HCT116 (cell line): ENCODE measurements at regions not wholly inside any gene's neighbourhood (a gene's known extent, or its start where the extent isn't known, plus 50 kb on each side); places are given as distances from the start of the nearest gene placed in this dataset.

Source experiments
- ATAC-seq: fragments of 200-7000 bp; cut with Tn5 transposase; 2 replicates; pipeline ENCODE4 v1.9.1; 2020; ENCODE audit warnings: mild to moderate bottlenecking, moderate library complexity
- BruUV-seq: library from RNA; stranded (reverse); fragments of 400-500 nt; replicated peaks from 2 replicates; lab custom pipeline; 2021; lab: Mats Ljungman, UMichigan
- CTCF ChIA-PET: fragments of 300-600 bp; sonication (Branson Sonifier 250); formaldehyde crosslinking; loops from one replicate; lab custom pipeline; 2021; ENCODE audit warnings: antibody characterized with exemption; lab: Charles Lee
- POLR2A ChIA-PET: fragments of 300-600, 350-600 bp; sonication (Branson Sonifier 250); formaldehyde crosslinking; loops from one replicate; lab custom pipeline; 2021; ENCODE audit warnings: antibody characterized with exemption; lab: Charles Lee
- RAD21 ChIA-PET, 2 experiments: fragments of 300-600 bp; sonication (Branson Sonifier 250); formaldehyde crosslinking; loops; one replicate each; lab custom pipeline; 2023; ENCODE audit warnings: low total read pairs in 2 of 2; ENCODE audit not compliant: uncharacterized antibody in 2 of 2, unreplicated experiment in 2 of 2, low non-redundant PET in 1 of 2; lab: Charles Lee
- DNase-seq: peaks from one replicate; pipeline ENCODE4 v3.0.0-alpha.2; 2010; ENCODE audit warnings: low read depth, low spot score
- H2AFZ ChIP-seq: fragments of 200-600 bp; shearing (Covaris generic), sonication (generic); 2 replicates; pipeline ENCODE4 v1.6.1; 2017; ENCODE audit warnings: low read depth, mixed run types, mixed read lengths, antibody characterized with exemption, low read length; ENCODE audit not compliant: poor library complexity, severe bottlenecking
- H3K27ac ChIP-seq: 2 replicates; pipeline ENCODE4 v1.5.1; 2012; ENCODE audit warnings: low read depth, low read length
- H3K27me3 ChIP-seq: fragments of 200-600 bp; sonication (generic); 2 replicates; pipeline ENCODE4 v1.6.1; 2016; ENCODE audit warnings: mixed run types, low read length, mixed read lengths; ENCODE audit not compliant: insufficient read depth
- H3K36me3 ChIP-seq, 2 experiments: fragments of 200-500 bp in 1 of 2; fragments of 200-600 bp in 1 of 2; sonication (Bioruptor generic) in 1 of 2; sonication (generic) in 1 of 2; 2 replicates each; pipeline versions ENCODE4 v1.5.1 to v1.6.1; 2014 to 2016; ENCODE audit warnings: low read length in 2 of 2, inconsistent platforms in 1 of 2, mixed read lengths in 1 of 2, mixed run types in 1 of 2; ENCODE audit not compliant: insufficient read depth in 2 of 2, control insufficient read depth in 1 of 2
- H3K4me1 ChIP-seq, 2 experiments: fragments of 200-600 bp in 1 of 2; sonication (generic) in 1 of 2; 2 replicates each; pipeline versions ENCODE4 v1.5.1 to v1.6.1; 2012 to 2017; ENCODE audit warnings: low read length in 2 of 2, inconsistent platforms in 1 of 2, mild to moderate bottlenecking in 1 of 2, mixed read lengths in 1 of 2, mixed run types in 1 of 2, moderate library complexity in 1 of 2; ENCODE audit not compliant: insufficient read depth in 2 of 2, control insufficient read depth in 1 of 2
- H3K4me2 ChIP-seq: fragments of 200-600 bp; sonication (generic); 2 replicates; pipeline ENCODE4 v1.6.1; 2017; ENCODE audit warnings: mixed run types, low read length, mixed read lengths
- H3K4me3 ChIP-seq, 2 experiments: fragments of 200-600 bp in 1 of 2; sonication (generic) in 1 of 2; replicated peaks in 1 of 2; 2 replicates each; pipeline ENCODE4 v1.5.1; 2011 to 2016; ENCODE audit warnings: low read length in 2 of 2, control low read depth in 1 of 2, low read depth in 1 of 2, mild to moderate bottlenecking in 1 of 2, mixed read lengths in 1 of 2, mixed run types in 1 of 2
- H3K79me2 ChIP-seq: fragments of 200-600 bp; sonication (generic); 2 replicates; pipeline ENCODE4 v1.6.1; 2017; ENCODE audit warnings: mild to moderate bottlenecking, mixed run types, low read length, moderate library complexity, mixed read lengths; ENCODE audit not compliant: insufficient read depth
- H3K9ac ChIP-seq: fragments of 200-600 bp; sonication (generic); 2 replicates; pipeline ENCODE4 v1.6.1; 2016; ENCODE audit warnings: low read length, mixed read lengths
- H3K9me2 ChIP-seq: fragments of 200-600 bp; sonication (generic), shearing (Covaris generic); 2 replicates; pipeline ENCODE4 v1.6.1; 2017; ENCODE audit warnings: mixed run types, mild to moderate bottlenecking, moderate library complexity; ENCODE audit not compliant: insufficient read depth
- H3K9me3 ChIP-seq, 2 experiments: fragments of 200-500 bp in 1 of 2; fragments of 200-600 bp in 1 of 2; sonication (Bioruptor generic) in 1 of 2; sonication (generic) in 1 of 2; 2 replicates each; pipeline ENCODE4 v1.6.1; 2014 to 2017; ENCODE audit warnings: low read length in 2 of 2, mixed read lengths in 2 of 2, inconsistent platforms in 1 of 2, low read depth in 1 of 2, mild to moderate bottlenecking in 1 of 2, mixed run types in 1 of 2, moderate library complexity in 1 of 2; ENCODE audit not compliant: control insufficient read depth in 1 of 2, insufficient read depth in 1 of 2
- H4K20me1 ChIP-seq: fragments of 200-600 bp; sonication (generic), shearing (Covaris generic); 2 replicates; pipeline ENCODE4 v1.6.1; 2017; ENCODE audit warnings: mixed run types, mild to moderate bottlenecking, moderate library complexity; ENCODE audit not compliant: insufficient read depth
- CBX3 ChIP-seq: IDR thresholded peaks from 2 replicates; pipeline ENCODE4 v1.6.1; 2012; ENCODE audit warnings: low read depth
- EZH2 ChIP-seq: fragments of 200-600 bp; sonication (generic); IDR thresholded peaks from 2 replicates; pipeline ENCODE4 v1.6.1; 2017; ENCODE audit warnings: antibody characterized with exemption, mixed run types
- FOSL1 ChIP-seq: IDR thresholded peaks from 2 replicates; pipeline ENCODE4 v1.6.1; 2012; ENCODE audit warnings: low read depth
- MAX ChIP-seq: IDR thresholded peaks from 2 replicates; pipeline ENCODE4 v1.6.1; 2012
- POLR2A ChIP-seq: IDR thresholded peaks from 2 replicates; pipeline ENCODE4 v1.7.0; 2011; ENCODE audit warnings: borderline replicate concordance; ENCODE audit not compliant: insufficient read depth, insufficient read length; ENCODE audit errors: extremely low read depth
- RAD21 ChIP-seq: IDR thresholded peaks from 2 replicates; pipeline ENCODE4 v1.6.1; 2012; ENCODE audit warnings: low read depth, mild to moderate bottlenecking
- SIN3A ChIP-seq: IDR thresholded peaks from 2 replicates; pipeline ENCODE4 v1.6.1; 2012; ENCODE audit warnings: low read depth
- SP1 ChIP-seq: IDR thresholded peaks from 2 replicates; pipeline ENCODE4 v1.6.1; 2012; ENCODE audit warnings: low read depth
- TCF7L2 ChIP-seq: IDR thresholded peaks from 2 replicates; pipeline ENCODE4 v1.7.0; 2011; ENCODE audit warnings: borderline replicate concordance, inconsistent platforms; ENCODE audit not compliant: insufficient read depth, insufficient read length; ENCODE audit errors: extremely low read depth
- YY1 ChIP-seq: IDR thresholded peaks from 2 replicates; pipeline ENCODE4 v1.6.1; 2011; ENCODE audit warnings: low read length, low read depth, moderate library complexity, mild to moderate bottlenecking; ENCODE audit not compliant: insufficient replicate concordance; ENCODE audit errors: extremely low read depth
- ZBTB33 ChIP-seq: IDR thresholded peaks from 2 replicates; pipeline ENCODE4 v1.6.1; 2011; ENCODE audit warnings: mild to moderate bottlenecking, low read length, moderate library complexity; ENCODE audit not compliant: insufficient replicate concordance; ENCODE audit errors: extremely low read depth
- ZFX ChIP-seq: fragments of 450-650 bp; IDR thresholded peaks from 2 replicates; pipeline ENCODE4 v1.6.1; 2017
- ZNF274 ChIP-seq: fragments of 200-500 bp; sonication (Bioruptor generic); IDR thresholded peaks from 2 replicates; pipeline ENCODE4 v1.6.1; 2014; ENCODE audit warnings: mild to moderate bottlenecking, low read depth, low read length, inconsistent platforms
- intact Hi-C: fragments of 100-400 bp; cut with micrococcal nuclease; formaldehyde crosslinking; loops from 2 replicates; pipeline ENCODE4 v1.10.0; 2022
- TF ChIP-seq, protein P1 (sequence below), 3 experiments: fragments of 200-600 bp in 1 of 3; sonication (generic) in 1 of 3; IDR thresholded peaks in 2 of 3; conservative IDR thresholded peaks in 1 of 3; 2 replicates each; pipeline ENCODE4 v1.5.1; 2012 to 2017; ENCODE audit warnings: low read depth in 2 of 3, low read length in 2 of 3, antibody characterized with exemption in 1 of 3, borderline replicate concordance in 1 of 3, control low read depth in 1 of 3, mild to moderate bottlenecking in 1 of 3, mixed read lengths in 1 of 3, mixed run types in 1 of 3, moderate library complexity in 1 of 3; ENCODE audit not compliant: insufficient read depth in 1 of 3
- TF ChIP-seq, protein P2 (sequence below): IDR thresholded peaks from 2 replicates; pipeline ENCODE4 v1.6.1; 2012; ENCODE audit warnings: low read depth

DNA sequence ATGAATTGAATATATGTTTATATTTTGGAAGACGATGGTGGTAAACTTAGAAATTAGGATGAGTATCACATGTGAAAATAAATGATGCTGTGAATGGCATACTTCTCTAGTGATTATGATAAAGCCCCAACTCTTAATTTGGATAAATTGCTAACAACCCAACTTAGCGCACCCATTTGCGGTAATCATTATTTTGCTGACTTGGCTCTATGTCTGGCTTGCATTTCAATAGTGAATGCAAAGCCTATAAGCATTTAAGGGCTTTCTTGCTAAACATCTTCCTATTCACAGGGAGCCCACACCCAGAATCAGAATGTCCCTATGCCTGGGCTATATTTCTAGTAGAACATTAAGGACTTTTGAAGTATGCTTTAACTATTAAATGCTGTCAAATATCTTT lies 910.7 kb upstream of the FANCL start (continued):
- TF ChIP-seq, protein P1, sequence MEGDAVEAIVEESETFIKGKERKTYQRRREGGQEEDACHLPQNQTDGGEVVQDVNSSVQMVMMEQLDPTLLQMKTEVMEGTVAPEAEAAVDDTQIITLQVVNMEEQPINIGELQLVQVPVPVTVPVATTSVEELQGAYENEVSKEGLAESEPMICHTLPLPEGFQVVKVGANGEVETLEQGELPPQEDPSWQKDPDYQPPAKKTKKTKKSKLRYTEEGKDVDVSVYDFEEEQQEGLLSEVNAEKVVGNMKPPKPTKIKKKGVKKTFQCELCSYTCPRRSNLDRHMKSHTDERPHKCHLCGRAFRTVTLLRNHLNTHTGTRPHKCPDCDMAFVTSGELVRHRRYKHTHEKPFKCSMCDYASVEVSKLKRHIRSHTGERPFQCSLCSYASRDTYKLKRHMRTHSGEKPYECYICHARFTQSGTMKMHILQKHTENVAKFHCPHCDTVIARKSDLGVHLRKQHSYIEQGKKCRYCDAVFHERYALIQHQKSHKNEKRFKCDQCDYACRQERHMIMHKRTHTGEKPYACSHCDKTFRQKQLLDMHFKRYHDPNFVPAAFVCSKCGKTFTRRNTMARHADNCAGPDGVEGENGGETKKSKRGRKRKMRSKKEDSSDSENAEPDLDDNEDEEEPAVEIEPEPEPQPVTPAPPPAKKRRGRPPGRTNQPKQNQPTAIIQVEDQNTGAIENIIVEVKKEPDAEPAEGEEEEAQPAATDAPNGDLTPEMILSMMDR (IDR thresholded peaks at IDR 0.05 in 2 of 3, conservative IDR thresholded peaks at IDR 0.05 in 1 of 3; ENCODE audit: borderline replicate concordance in 1 of 3, insufficient read depth in 1 of 3, low read depth in 2 of 3, low read length in 2 of 3), result no peak
- no peak for TF ChIP-seq CBX3
- TF ChIP-seq MAX, result no peak
- TF ChIP-seq RAD21, result no peak
- TF ChIP-seq FOSL1, result no peak
- TF ChIP-seq ZFX, result no peak
- TF ChIP-seq SP1, result no peak
- TF ChIP-seq, protein P2, sequence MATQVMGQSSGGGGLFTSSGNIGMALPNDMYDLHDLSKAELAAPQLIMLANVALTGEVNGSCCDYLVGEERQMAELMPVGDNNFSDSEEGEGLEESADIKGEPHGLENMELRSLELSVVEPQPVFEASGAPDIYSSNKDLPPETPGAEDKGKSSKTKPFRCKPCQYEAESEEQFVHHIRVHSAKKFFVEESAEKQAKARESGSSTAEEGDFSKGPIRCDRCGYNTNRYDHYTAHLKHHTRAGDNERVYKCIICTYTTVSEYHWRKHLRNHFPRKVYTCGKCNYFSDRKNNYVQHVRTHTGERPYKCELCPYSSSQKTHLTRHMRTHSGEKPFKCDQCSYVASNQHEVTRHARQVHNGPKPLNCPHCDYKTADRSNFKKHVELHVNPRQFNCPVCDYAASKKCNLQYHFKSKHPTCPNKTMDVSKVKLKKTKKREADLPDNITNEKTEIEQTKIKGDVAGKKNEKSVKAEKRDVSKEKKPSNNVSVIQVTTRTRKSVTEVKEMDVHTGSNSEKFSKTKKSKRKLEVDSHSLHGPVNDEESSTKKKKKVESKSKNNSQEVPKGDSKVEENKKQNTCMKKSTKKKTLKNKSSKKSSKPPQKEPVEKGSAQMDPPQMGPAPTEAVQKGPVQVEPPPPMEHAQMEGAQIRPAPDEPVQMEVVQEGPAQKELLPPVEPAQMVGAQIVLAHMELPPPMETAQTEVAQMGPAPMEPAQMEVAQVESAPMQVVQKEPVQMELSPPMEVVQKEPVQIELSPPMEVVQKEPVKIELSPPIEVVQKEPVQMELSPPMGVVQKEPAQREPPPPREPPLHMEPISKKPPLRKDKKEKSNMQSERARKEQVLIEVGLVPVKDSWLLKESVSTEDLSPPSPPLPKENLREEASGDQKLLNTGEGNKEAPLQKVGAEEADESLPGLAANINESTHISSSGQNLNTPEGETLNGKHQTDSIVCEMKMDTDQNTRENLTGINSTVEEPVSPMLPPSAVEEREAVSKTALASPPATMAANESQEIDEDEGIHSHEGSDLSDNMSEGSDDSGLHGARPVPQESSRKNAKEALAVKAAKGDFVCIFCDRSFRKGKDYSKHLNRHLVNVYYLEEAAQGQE, result no peak

GRCh38 chr2:59150217-59150849 lies 909.2 kb upstream of the FANCL start:
- H4K20me1 ChIP-seq, result no peaks in the 10 kb centered on the region
- no peak overlapping the region for H3K4me3 ChIP-seq
- no peak overlapping the region for H3K4me2 ChIP-seq
- TF ChIP-seq SIN3A (no peak), RAD21 (no peak), ZBTB33 (no peak), SP1 (no peak), EZH2 (no peak), YY1 (no peak), FOSL1 (no peak), CBX3 (no peak), TCF7L2 (no peak), POLR2A (no peak), ZNF274 (no peak)
- TF ChIP-seq, all 23 proteins: peak for 0
- RAD21 ChIA-PET, result no interaction called here
- POLR2A ChIA-PET, result no interaction called here
- intact Hi-C loops, result no loop called here
- CTCF ChIA-PET, result no interaction called here
- Histone ChIP-seq H3K27me3 (no peaks in the 10 kb centered on the region), H3K27ac (no peak overlapping the region), H2AFZ (no peak overlapping the region), H3K36me3 (no peaks in the 10 kb centered on the region), H3K9ac (no peak overlapping the region), H3K4me1 (no peaks in the 10 kb centered on the region), H3K79me2 (no peaks in the 10 kb centered on the region), H3K9me2 (no peaks in the 10 kb centered on the region), H3K9me3 (no peaks in the 10 kb centered on the region)
- DNase-seq (no peak), ATAC-seq (no peak)
- BruUV-seq, result no TSS peak
